NCI-H2227 treated with DMSO at 0.1 percent for 48 hours (cell line): ENCODE measurements at regions not wholly inside any gene's neighbourhood (a gene's known extent, or its start where the extent isn't known, plus 50 kb on each side); places are given as distances from the start of the nearest gene placed in this dataset.
"Not testable (repeated sequence)": the region's sequence is repeated elsewhere in the genome, so short reads cannot be mapped to it uniquely, and the experiment has no call there.

Experiments
- DNase-seq: peaks from one replicate; lab custom pipeline; 2025; lab: John Stamatoyannopoulos, UW

DNA sequence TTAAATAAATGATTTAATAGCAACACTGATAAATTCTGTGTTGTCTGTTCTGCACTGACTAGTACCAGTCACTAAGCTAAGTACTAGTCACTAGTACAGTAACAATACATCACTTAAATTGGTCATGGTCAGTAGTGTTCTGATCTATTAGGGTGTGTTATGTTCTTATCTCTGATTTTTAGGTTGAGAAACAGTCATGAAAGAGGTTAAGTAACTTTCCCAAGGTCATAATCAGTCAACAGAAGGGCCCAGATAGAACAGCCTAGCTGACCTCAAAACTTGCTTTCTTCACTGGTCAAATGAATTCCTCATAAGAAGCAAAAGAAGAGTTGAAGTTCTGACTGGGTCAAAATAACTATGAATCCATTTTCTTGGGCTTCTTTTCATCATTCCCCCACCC is 1492.7 kb downstream of the MAT2B start:
- no peak for DNase-seq

- no peak for DNase-seq
Observed at GRCh38 chr5:164998590-164998989, 1493.2 kb downstream of the MAT2B start.

DNA sequence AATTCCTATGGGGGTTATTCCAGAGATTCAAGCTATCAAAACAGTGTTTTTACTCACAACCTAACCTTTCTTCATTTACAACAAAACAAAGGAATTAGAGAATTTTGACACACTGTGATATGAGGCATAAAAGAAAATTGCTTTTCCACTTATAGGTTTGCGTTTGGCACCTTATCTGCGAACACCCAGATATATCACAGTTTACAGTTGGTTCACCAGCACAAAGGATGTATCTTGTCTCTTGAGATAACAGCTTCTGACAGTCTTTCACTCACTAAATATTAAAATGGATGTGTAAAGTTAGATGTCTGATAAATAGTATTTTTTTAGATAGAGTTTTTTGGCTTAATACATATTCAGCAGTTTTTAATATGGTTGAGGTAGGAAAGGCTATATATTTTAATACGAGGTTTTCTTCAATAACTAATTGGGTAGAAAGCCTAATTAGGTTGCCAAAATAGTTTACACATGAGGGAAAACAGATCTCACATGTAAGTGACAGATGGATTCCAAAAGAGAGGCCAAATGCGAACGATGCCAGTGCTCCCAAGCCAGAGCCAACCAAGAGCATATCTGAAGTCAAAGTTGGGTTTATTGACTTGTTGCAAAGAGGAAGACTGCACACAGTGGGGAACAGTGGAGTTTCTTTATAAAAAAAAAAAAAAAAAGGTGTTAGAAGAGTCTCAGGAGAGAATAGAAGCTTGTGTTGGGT is 1495.2 kb downstream of the MAT2B start:
- DNase-seq = no peak

DNA sequence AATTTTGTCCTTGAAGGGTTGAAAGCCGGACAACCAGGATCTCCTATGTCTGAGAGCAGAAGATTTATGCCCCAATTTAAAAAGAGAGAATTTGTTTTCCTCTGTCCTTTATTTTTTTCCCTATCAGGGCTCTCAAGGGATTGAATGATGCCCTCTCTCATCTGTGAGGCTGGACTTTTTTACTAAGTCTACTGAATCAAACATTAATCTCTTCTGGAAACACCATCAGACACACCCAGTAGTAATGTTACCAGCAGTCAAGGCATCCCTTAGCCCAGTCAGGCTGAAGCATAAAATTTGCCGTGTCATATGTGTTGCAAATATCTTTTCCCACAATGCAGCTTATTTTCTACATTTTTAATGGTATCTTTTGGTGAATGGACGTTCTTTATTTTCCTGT is 1497.9 kb downstream of the MAT2B start:
- no peak for DNase-seq

GRCh38 chr5:165004175-165004574 is 1498.8 kb downstream of the MAT2B start:
- DNase-seq = no peak

- DNase-seq = no peak
Observed at GRCh38 chr5:165014439-165014838, 1509.0 kb downstream of the MAT2B start.

GRCh38 chr5:165015126-165015525 is 1509.7 kb downstream of the MAT2B start:
- DNase-seq = no peak

DNA sequence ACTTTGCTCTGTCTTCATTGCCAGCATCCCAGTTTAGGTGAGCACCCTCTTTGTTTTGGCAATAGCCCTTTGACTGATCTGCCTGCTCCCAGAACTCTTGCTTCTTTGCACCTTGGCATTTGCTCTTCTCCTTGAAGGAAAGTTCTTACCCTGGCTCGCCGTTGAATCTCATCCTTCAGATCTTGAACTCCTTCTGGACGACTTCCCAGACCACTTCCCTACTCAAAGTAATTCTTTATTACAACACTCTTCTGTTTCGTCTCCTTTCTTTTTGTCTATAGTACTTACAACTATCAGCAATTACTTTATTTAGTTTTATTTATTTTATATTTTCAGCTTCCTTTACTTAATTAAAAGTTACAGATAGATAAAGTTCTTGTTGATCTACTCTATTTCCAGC is 1510.1 kb downstream of the MAT2B start:
- DNase-seq = no peak

DNA sequence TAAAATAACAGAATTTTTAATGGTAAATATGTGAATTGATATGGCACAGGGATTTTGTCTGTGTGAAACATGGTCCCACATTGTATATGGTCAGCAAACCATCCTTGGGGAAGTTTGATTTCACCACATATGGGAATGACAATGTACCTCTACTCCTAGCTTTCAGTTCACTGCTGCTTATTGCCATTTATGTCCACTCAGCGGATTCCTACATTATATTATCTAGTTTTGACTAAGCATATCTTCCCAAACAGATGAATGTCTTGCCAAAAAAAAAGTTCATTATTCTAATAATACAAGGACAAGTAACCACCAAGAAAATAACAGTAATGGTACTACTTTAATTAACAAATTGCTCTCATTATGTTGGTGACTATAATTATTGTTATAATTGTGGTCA is 1521.6 kb downstream of the MAT2B start:
- no peak for DNase-seq

DNA sequence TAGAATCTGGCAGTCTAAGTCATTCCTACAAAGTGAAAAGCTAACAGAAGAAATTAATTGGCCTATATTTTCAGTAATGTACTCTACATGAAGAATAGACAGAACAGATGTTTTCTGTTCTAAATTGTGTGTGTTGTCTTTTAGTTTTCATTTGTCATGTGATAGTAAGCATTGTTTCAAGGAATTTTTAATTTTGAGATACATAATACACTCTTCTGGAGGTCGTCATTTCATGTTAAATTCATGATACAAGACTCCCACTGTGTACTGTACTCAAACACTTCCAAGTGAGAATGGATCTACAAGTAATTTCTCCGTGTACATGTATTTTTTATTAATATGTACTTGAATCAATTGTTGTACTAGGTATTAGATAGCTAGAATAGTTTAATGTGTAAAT is 1522.9 kb downstream of the MAT2B start:
- DNase-seq = no peak

DNA sequence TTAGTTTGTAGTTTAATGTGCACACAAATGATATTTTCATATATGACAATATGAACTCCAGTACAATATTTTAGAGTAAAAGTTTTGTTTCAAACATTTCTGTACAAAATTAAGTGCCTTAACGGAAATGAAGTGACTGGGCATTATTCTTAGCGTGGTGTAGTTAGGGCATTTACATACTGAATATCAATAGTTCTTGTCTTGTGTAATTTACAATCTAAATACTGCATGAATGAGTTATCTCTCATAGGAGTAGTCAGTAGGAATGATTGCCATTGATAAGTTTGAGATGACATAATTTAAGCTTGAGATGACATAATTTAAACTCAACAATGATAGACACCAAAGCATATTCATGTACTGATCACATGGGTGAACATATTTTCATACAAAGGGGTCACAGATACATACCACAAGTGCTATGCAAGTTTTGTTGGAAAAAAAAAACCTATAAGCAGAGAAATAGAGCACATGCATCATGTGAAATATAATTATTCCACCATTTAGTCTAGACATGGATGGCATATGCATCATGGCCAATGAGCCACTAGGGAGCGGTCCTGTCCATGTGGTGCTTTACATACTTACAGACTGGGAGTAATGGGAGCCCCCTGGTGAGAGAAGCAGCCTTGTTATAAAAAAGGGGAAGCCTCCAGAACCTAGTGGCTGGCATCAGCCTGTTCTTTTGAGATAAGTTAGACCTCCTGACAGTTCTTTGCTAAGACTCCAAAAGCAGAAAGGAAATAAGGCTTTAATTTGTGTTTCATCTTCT is 1523.9 kb downstream of the MAT2B start:
- no peak for DNase-seq

- DNase-seq = no peak
Observed at GRCh38 chr5:165030971-165031370, 1525.6 kb downstream of the MAT2B start.

DNA sequence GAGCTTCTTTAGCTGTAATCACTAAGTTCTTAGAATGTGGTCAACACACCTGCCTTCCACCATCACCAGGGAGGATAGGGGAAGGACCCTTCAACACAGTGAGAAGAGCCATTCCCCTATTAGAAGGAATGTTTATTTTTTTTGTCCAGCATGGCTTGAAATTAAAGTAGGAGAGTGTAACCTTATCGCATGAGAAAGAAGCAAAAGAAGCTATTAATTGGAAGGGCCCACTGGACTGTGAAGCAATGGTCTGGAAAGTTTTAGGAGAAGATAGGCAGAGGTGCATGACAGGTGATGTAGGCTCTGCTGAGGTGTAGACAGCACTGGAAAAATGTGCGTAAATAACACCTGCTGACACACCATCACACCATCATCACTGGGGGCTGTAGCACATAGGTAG is 1526.0 kb downstream of the MAT2B start:
- no peak for DNase-seq

GRCh38 chr5:165035520-165035919 is 1530.1 kb downstream of the MAT2B start:
- DNase-seq = no peak

DNA sequence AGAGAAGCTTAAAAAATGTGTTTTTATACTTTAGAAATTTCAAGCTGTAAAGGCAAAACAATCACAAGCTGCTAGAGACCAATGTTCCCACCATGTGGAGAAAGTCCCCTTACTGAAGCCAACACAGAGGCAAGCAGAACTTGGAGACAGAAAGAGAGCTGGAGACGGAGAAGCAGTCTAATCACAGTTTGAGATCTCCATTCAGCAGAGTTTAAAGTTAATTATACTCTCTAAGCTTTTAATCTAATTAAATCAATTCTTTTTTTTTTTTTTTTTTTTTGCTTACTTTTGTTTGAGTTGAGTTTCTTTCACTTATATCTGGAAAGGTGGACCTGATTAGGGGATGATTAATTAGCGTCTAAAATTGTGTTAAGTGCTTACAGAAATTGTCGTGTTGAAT is 1534.3 kb downstream of the MAT2B start:
- DNase-seq = no peak

GRCh38 chr5:165045941-165046340 is 1540.5 kb downstream of the MAT2B start:
- DNase-seq = not testable (repeated sequence)

GRCh38 chr5:165055476-165055875 is 1550.1 kb downstream of the MAT2B start:
- no peak for DNase-seq

DNA sequence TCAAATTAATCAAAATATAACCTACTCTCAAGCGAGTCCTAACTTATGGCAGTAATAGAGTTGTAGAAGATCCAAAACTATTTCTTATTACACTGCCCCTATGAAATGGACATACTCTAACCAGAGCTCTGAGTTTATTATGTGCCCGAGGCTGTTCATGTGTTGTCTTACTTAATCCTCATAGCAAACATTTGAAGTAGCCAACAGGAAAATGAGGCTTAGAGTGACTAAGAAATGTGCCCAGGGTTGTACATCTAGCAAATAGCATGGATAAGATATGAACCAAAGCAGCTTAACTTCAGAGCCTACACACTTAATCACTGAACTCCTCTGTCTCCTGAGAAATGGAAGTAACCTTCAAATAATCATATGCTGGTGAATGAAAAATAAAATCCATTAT is 1551.7 kb downstream of the MAT2B start:
- no peak for DNase-seq

DNA sequence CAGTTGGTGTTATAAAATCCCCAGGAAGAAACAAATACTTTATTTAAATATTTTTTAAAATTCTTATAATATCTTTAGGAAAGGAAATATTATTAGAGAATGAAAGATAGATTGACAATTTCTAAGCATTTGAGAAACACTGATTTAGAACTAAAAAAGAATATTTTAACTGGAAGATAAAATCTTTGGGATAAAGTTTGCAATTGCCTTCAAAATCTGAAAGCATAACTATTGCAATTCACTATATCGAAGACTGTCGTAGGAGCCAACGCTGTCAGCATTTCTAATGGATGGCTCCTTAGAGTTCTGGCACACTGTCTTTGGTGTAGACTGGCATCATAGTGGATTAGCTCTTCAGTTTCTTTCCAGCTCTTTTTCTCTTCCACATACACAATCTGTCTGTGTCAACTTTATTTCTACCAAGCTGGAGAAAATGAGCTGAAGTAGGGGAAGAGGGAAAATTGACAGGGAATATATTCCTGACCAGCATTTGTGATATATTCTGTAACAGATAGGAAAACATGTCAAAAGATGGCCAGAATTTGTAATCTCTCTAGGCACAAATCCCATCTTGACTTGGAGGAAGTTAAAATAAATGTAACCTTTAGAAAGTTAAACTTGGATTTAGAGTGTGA is 1561.4 kb downstream of the MAT2B start:
- no peak for DNase-seq

GRCh38 chr5:165076686-165077085 is 1571.3 kb downstream of the MAT2B start:
- no peak for DNase-seq

DNA sequence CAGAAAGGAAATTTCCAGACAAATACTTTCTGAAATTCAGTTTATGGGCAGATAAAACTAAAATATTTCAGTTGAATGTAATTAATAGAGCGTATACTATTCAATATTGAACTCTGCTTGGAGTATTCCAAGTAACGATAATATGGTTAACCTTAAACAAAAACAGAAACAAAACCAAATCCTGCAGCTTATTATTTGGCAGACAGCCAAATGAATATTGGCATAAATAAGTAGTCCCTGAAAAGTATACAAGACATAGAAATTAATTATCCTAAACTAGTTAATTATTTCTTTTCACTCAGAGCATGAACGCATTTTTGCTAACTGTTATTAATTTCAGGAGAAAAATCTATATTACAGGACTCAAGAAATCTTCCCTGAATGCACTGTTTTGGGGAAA is 1574.0 kb downstream of the MAT2B start:
- DNase-seq = no peak

GRCh38 chr5:165083394-165083793 is 1578.0 kb downstream of the MAT2B start:
- no peak for DNase-seq

GRCh38 chr5:165086465-165086864 is 1581.0 kb downstream of the MAT2B start:
- no peak for DNase-seq
